ENCODE measurements at regions not wholly inside any gene's neighbourhood (a gene's known extent, or its start where the extent isn't known, plus 50 kb on each side); places are given as distances from the start of the nearest gene placed in this dataset.

DNA sequence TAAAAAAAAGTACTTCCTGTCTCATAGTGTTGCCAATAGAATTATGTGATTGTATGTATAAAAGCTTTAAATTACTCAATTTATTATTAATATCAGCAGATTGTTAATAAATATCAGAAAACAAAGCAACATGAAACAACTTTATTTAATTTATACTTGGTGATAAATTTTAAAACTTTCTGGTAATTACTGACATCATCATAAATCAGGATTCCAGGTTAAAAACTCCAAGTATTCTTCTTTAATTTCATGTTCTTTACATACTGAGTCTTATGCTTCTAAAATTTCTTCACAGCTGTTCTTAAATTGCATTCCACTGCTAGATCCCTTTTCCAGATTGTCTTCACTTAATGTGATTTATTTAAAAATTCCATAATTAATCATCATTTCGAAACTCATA is 1224.5 kb downstream of the PCDH18 start:
- Histone ChIP-seq H3K4me3 (no peak overlapping the region), H3K27ac (no peak overlapping the region), H3K27me3 (no peaks in the 10 kb centered on the region), H3K9me3 (no peaks in the 10 kb centered on the region), H3K36me3 (no peaks in the 10 kb centered on the region), H3K4me1 (no peaks in the 10 kb centered on the region)
- ATAC-seq (ENCODE audit: low FRiP score in 2 of 2) (no peak), DNase-seq (no peak)
- 84 to 85% methylated on average over 1 of the region's 1 CpG for WGBS, 2 donors
- TF ChIP-seq, protein P1, sequence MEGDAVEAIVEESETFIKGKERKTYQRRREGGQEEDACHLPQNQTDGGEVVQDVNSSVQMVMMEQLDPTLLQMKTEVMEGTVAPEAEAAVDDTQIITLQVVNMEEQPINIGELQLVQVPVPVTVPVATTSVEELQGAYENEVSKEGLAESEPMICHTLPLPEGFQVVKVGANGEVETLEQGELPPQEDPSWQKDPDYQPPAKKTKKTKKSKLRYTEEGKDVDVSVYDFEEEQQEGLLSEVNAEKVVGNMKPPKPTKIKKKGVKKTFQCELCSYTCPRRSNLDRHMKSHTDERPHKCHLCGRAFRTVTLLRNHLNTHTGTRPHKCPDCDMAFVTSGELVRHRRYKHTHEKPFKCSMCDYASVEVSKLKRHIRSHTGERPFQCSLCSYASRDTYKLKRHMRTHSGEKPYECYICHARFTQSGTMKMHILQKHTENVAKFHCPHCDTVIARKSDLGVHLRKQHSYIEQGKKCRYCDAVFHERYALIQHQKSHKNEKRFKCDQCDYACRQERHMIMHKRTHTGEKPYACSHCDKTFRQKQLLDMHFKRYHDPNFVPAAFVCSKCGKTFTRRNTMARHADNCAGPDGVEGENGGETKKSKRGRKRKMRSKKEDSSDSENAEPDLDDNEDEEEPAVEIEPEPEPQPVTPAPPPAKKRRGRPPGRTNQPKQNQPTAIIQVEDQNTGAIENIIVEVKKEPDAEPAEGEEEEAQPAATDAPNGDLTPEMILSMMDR (IDR thresholded peaks at IDR 0.05): no peak
- no peak for TF ChIP-seq POLR2AphosphoS5 (IDR thresholded peaks at IDR 0.05)
- no peak for TF ChIP-seq POLR2A (IDR thresholded peaks at IDR 0.05)
- TF ChIP-seq EP300 (IDR thresholded peaks at IDR 0.05): no peak

DNA sequence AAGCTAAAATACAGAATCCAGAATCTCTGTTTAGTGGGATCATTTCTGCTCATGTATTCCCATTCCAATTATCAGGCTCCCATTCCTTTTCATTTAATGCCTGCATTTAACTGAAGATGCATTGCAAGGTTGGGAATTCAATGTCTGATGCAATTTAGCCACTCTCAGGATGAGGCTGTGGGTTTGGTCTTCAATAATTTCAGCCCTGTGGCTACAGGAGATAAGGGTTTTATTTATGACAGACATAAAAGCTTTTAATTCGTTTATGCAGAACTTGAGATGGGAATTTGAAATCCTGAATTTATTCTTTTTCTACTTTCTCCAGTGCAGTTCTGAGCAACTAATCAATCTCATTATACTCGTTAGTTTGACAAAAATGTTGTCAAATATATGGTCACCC is 1225.9 kb downstream of the PCDH18 start:
- no peaks in the 10 kb centered on the region for H3K9me3 ChIP-seq
- no peaks in the 10 kb centered on the region for H3K4me1 ChIP-seq
- H3K27me3 ChIP-seq: no peaks in the 10 kb centered on the region
- TF ChIP-seq POLR2AphosphoS5 (IDR thresholded peaks at IDR 0.05): no peak
- TF ChIP-seq EP300 (IDR thresholded peaks at IDR 0.05): no peak
- TF ChIP-seq POLR2A (IDR thresholded peaks at IDR 0.05): no peak
- TF ChIP-seq, protein P1 (IDR thresholded peaks at IDR 0.05): no peak
- no peak for ATAC-seq (ENCODE audit: low FRiP score in 2 of 2)
- DNase-seq: no peak
- H3K4me3 ChIP-seq: no peak overlapping the region
- no peak overlapping the region for H3K27ac ChIP-seq
- 71 to 75% methylated on average over 2 of the region's 2 CpGs for WGBS, 2 donors
- no peaks in the 10 kb centered on the region for H3K36me3 ChIP-seq

DNA sequence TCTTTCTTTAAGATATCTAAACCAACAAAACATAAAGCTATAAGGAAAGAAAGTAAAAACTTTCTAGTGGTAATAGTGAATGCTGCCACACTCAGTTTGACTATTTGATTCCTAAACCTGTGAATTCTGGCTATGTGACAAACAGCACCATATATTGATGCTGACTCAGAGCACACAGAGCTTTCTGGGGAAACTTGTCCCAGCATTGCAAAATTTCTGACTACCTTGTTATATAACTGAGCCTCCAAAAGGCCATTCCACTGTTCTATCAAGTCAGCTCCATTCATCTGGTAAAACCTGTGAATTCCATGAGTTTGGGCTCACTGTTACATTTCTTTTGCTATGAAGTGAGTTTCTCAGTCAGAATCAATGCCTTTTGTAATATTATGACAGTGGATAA is 1229.7 kb downstream of the PCDH18 start:
- no peak for TF ChIP-seq POLR2AphosphoS5 (IDR thresholded peaks at IDR 0.05)
- no peak for TF ChIP-seq POLR2A (IDR thresholded peaks at IDR 0.05)
- TF ChIP-seq EP300 (IDR thresholded peaks at IDR 0.05): no peak
- Histone ChIP-seq H3K27me3 (no peaks in the 10 kb centered on the region), H3K36me3 (no peaks in the 10 kb centered on the region), H3K27ac (no peak overlapping the region), H3K4me1 (no peaks in the 10 kb centered on the region), H3K4me3 (no peak overlapping the region), H3K9me3 (no peaks in the 10 kb centered on the region)
- DNase-seq (no peak), ATAC-seq (ENCODE audit: low FRiP score in 2 of 2) (no peak)

DNA sequence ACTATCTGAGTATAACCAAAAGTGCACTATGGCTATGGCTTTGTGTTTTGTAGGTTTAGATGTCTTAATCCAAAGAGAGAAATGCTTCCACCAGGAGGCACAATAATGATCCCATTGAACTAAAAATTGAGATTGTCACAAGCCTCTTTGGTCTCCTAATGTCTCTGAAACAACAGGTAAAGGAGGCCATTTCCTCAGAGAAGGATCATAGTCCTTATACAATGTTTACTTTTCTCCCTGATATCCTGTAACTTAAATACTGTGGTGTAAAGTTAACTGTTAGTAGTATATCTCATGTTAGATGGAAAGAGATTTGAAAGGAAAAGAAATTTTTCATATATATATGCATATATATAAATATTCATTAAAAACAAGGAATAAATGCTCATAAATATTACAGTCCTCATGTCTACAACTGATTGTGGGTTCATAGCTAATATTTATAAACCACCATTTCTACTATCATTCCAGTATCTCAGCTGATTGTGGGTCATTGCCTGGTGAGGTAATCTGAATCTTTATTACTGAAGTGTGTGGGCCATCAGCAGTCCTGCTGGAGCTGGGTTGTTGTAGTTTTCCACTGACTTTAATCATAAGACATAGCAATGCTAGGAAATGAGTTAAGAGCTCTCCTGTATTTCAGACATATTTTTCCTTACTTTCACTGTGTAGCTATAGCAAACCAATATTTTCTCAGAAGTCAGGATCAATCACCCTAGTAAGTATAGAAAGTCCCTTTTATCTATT is 1230.4 kb downstream of the PCDH18 start:
- Histone ChIP-seq H3K27me3 (no peaks in the 10 kb centered on the region), H3K36me3 (no peaks in the 10 kb centered on the region), H3K9me3 (no peaks in the 10 kb centered on the region), H3K27ac (no peak overlapping the region), H3K4me3 (no peak overlapping the region), H3K4me1 (no peaks in the 10 kb centered on the region)
- TF ChIP-seq POLR2AphosphoS5 (IDR thresholded peaks at IDR 0.05) (no peak), EP300 (IDR thresholded peaks at IDR 0.05) (no peak), POLR2A (IDR thresholded peaks at IDR 0.05) (no peak)
- TF ChIP-seq, protein P1 (IDR thresholded peaks at IDR 0.05): no peak
- no peak for DNase-seq
- ATAC-seq (ENCODE audit: low FRiP score in 2 of 2): no peak

DNA sequence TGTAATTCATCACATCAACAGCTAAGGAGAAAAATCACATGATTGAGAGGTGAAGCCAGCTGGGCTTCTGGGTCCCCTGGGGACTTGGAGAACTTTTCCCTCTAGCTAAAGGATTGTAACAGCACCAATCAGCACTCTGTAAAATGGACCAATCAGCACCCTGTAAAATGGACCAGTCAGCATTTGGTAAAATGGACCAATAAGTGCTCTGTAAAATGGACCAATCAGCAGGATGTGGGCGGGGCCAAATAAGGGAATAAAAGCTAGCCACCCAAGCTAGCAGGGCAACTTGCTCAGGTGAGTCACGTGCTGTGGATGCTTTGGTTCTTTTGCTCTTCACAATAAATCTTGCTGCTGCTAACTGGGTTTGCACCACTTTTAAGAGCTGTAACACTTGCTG is 1248.3 kb downstream of the PCDH18 start:
- no peak for DNase-seq
- H3K36me3 ChIP-seq: no peaks in the 10 kb centered on the region
- H3K4me1 ChIP-seq: no peaks in the 10 kb centered on the region
- 76 to 91% methylated on average over 2 of the region's 2 CpGs for WGBS, 2 donors
- TF ChIP-seq, protein P1 (IDR thresholded peaks at IDR 0.05): no peak
- no peak for TF ChIP-seq EP300 (IDR thresholded peaks at IDR 0.05)
- no peak for TF ChIP-seq POLR2A (IDR thresholded peaks at IDR 0.05)
- TF ChIP-seq POLR2AphosphoS5 (IDR thresholded peaks at IDR 0.05): no peak
- H3K9me3 ChIP-seq: no peaks in the 10 kb centered on the region
- no peak for ATAC-seq (ENCODE audit: low FRiP score in 2 of 2)
- H3K4me3 ChIP-seq: no peak overlapping the region
- H3K27ac ChIP-seq: no peak overlapping the region
- no peaks in the 10 kb centered on the region for H3K27me3 ChIP-seq
